AG09309 (cell line): ENCODE measurements at regions not wholly inside any gene's neighbourhood (a gene's known extent, or its start where the extent isn't known, plus 50 kb on each side); places are given as distances from the start of the nearest gene placed in this dataset.

Source experiments
- DNase-seq: peaks from one replicate; pipeline ENCODE4 v3.0.0-alpha.2; 2010; ENCODE audit warnings: low read depth
- H3K4me3 ChIP-seq: 2 replicates; pipeline ENCODE4 v1.5.1; 2011; ENCODE audit warnings: mild to moderate bottlenecking, low read depth, low read length, moderate library complexity; ENCODE audit not compliant: control insufficient read depth
- CTCF ChIP-seq: IDR thresholded peaks from 2 replicates; pipeline ENCODE4 v1.5.1; 2011; ENCODE audit warnings: mild to moderate bottlenecking, low read depth, low read length, inconsistent platforms; ENCODE audit not compliant: insufficient read depth, control insufficient read depth; ENCODE audit errors: missing control alignments

DNA sequence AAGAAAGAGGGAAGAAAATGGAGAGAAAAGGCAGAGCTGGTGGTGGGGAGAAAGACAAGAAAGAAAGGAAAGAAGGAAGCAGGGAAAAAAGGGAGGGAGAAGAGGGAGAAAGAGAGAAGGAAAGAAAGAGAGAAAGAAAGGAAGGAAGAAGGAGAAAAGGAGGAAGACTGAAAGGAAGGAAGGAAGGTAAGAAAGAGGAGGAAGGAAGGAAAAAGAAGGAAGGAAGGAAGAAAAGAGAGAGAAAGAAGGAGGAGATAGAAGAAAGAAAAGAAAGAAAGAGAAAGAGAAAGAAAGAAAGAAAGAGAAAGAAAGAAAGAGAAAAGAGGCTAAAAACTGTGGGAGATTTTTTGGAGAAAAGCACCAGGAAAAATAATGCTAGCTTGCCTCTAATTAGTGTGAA lies 561.4 kb upstream of the GOT2 start:
- no peak overlapping the region for H3K4me3 ChIP-seq
- DNase-seq: no peak
- TF ChIP-seq CTCF: no peak

- no peak for DNase-seq
- TF ChIP-seq CTCF: no peak
- no peak overlapping the region for H3K4me3 ChIP-seq
These were observed 556.6 kb upstream of the GOT2 start for GRCh38 chr16:59290718-59291117.

DNA sequence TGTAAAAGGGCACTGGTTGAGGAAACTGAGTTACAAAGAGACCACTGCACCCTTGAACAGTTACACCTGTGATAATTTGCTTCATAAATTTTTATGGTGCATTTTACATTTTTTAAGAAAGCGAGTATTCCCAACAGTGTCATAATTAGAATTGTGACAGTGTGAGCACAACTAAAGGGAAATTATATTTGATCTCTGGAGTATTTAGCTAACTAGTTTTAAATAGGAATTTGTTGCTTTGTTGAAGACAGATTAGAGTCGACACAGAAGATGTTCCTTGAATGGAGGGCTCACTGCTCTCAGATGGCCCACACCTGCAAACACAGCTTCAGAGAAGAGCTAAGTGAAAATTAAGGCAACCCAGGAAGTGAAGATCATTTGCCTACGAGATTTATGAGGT lies 555.0 kb upstream of the GOT2 start:
- H3K4me3 ChIP-seq: no peak overlapping the region
- TF ChIP-seq CTCF: no peak
- no peak for DNase-seq

- no peak overlapping the region for H3K4me3 ChIP-seq
- no peak for TF ChIP-seq CTCF
- DNase-seq: no peak
These were observed 540.0 kb upstream of the GOT2 start for GRCh38 chr16:59274141-59274540.

DNA sequence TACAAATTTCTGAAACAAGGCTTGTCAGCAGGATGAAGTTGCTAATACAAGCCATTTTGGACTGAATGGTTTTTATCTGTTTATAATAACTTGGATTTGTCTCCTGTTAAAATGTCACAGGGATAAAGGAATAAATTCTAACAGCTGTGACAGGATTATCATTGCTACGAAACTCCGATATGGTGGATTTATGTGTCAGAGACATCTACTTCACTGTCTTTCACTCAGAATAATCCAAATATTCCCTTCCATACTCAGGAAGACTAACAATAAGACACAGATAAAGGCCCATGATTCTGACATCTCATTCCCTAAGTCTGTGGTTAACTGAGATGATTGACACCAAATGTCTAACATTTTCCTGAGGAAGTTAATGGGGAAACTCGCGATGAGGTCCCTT lies 529.8 kb upstream of the GOT2 start:
- H3K4me3 ChIP-seq: no peak overlapping the region
- no peak for TF ChIP-seq CTCF
- no peak for DNase-seq

DNA sequence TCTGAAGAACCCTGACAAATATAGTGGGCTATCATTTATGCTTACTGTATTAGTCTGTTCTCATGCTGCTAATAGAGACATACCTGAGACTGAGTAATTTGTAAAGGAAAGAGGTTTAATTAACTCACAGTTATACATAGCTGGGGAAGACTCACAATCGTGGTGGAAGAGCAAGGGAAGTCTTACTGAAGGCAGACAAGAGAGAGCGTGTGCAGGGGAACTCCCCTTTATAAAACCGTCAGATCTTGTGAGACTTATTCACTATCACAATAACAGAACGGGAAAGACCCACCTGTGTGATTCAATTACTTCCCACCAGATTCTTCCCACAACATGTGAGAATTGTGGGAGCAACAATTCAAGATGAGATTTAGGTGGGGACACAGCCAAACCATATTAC lies 526.8 kb upstream of the GOT2 start:
- DNase-seq: no peak
- no peak for TF ChIP-seq CTCF
- no peak overlapping the region for H3K4me3 ChIP-seq

GRCh38 chr16:59259950-59260319 lies 525.8 kb upstream of the GOT2 start:
- TF ChIP-seq CTCF: no peak
- H3K4me3 ChIP-seq: no peak overlapping the region
- no peak for DNase-seq
